B cell (primary cell): ENCODE measurements at regions not wholly inside any gene's neighbourhood (a gene's known extent, or its start where the extent isn't known, plus 50 kb on each side); places are given as distances from the start of the nearest gene placed in this dataset.

ENCODE experiments used
- ATAC-seq: fragments of 200-7000 bp; cut with Tn5 transposase; one replicate; pipeline ENCODE4 v1.10.0; 2021; ENCODE audit warnings: low read depth, mild to moderate bottlenecking, moderate number of reproducible peaks, moderate library complexity
- CTCF ChIA-PET: fragments of 350-600 bp; sonication (Branson Sonifier 250); formaldehyde crosslinking; loops from one replicate; lab custom pipeline; 2021; ENCODE audit warnings: antibody characterized with exemption, inconsistent platforms; lab: Charles Lee
- POLR2A ChIA-PET: fragments of 350-600 bp; sonication (Branson Sonifier 250); formaldehyde crosslinking; loops from one replicate; lab custom pipeline; 2021; ENCODE audit warnings: antibody characterized with exemption; lab: Charles Lee
- DNase-seq: peaks from one replicate; pipeline ENCODE4 v3.0.0; 2013
- H2AFZ ChIP-seq: 2 replicates; pipeline ENCODE4 v1.6.1; 2012; ENCODE audit warnings: mild to moderate bottlenecking, low read depth, low read length; ENCODE audit not compliant: insufficient read depth, poor library complexity, severe bottlenecking
- H3K27ac ChIP-seq, 2 donors: 1 replicate in 1 of 2; 2 replicates in 1 of 2; pipeline ENCODE4 v1.5.1; 2012 to 2013; ENCODE audit warnings: low read length in 2 of 2, mild to moderate bottlenecking in 2 of 2, moderate library complexity in 1 of 2
- H3K27me3 ChIP-seq, 4 experiments: fragments of 200-600 bp in 1 of 4; sonication (generic) in 1 of 4; replicated peaks in 1 of 4; 1 replicate in 2 of 4; 2 replicates in 2 of 4; pipeline versions ENCODE4 v1.6.1 to v1.7.0; 2013 to 2016; ENCODE audit warnings: low read length in 3 of 4, mild to moderate bottlenecking in 2 of 4, mixed read lengths in 1 of 4, moderate library complexity in 1 of 4; ENCODE audit not compliant: insufficient read depth in 4 of 4, control insufficient read depth in 3 of 4; ENCODE audit errors: control extremely low read depth in 1 of 4
- H3K36me3 ChIP-seq, 2 experiments: replicated peaks in 1 of 2; 1 replicate in 1 of 2; 2 replicates in 1 of 2; pipeline versions ENCODE4 v1.6.1 to v1.7.1; 2013; ENCODE audit warnings: low read length in 1 of 2; ENCODE audit not compliant: insufficient read depth in 2 of 2, control insufficient read depth in 1 of 2; ENCODE audit errors: control extremely low read depth in 1 of 2, extremely low read depth in 1 of 2
- H3K4me1 ChIP-seq, 2 donors: fragments of 200-600 bp in 1 of 2; sonication (generic) in 1 of 2; 1 replicate in 1 of 2; 2 replicates in 1 of 2; pipeline versions ENCODE4 v1.5.1 to v1.6.1; 2013 to 2017; ENCODE audit warnings: low read length in 2 of 2; ENCODE audit not compliant: control insufficient read depth in 2 of 2, insufficient read depth in 2 of 2
- H3K4me2 ChIP-seq: replicated peaks from 2 replicates; pipeline ENCODE3; 2012; ENCODE audit warnings: mild to moderate bottlenecking, low read depth, low read length; ENCODE audit not compliant: poor library complexity, severe bottlenecking
- H3K4me3 ChIP-seq, 5 experiments: fragments of 200-600 bp in 1 of 5; sonication (generic) in 1 of 5; 1 replicate in 3 of 5; 2 replicates in 2 of 5; pipeline versions ENCODE4 v1.5.1 to v1.7.0; 2011 to 2016; ENCODE audit warnings: low read length in 4 of 5, mild to moderate bottlenecking in 4 of 5, low read depth in 2 of 5, control low read depth in 1 of 5, moderate library complexity in 1 of 5; ENCODE audit not compliant: insufficient read depth in 1 of 5; ENCODE audit errors: control extremely low read depth in 1 of 5, extremely low read depth in 1 of 5
- H3K79me2 ChIP-seq: fragments of 200-600 bp; sonication (generic); one replicate; pipeline ENCODE4 v1.6.0; 2016; ENCODE audit warnings: low read length; ENCODE audit not compliant: control insufficient read depth, insufficient read depth
- H3K9ac ChIP-seq: fragments of 200-600 bp; sonication (generic); 2 replicates; pipeline ENCODE4 v1.6.1; 2017; ENCODE audit warnings: mild to moderate bottlenecking, low read length, moderate library complexity
- H3K9me3 ChIP-seq, 3 donors: one replicate each; pipeline versions ENCODE4 v1.6.1 to v1.7.1; 2013; ENCODE audit warnings: low read length in 2 of 3; ENCODE audit not compliant: control insufficient read depth in 2 of 3, insufficient read depth in 1 of 3; ENCODE audit errors: control extremely low read depth in 1 of 3
- H4K20me1 ChIP-seq: 2 replicates; pipeline ENCODE4 v1.6.0; 2012; ENCODE audit warnings: mild to moderate bottlenecking, low read length; ENCODE audit not compliant: insufficient read depth, control insufficient read depth, poor library complexity, severe bottlenecking
- H3K27ac Mint-ChIP-seq: one replicate; pipeline ENCODE4 v1.8.0; 2021; ENCODE audit warnings: mixed read lengths
- H3K27me3 Mint-ChIP-seq: one replicate; pipeline ENCODE4 v1.8.0; 2021; ENCODE audit warnings: mixed read lengths
- H3K4me1 Mint-ChIP-seq: one replicate; pipeline ENCODE4 v1.8.0; 2021; ENCODE audit warnings: mixed read lengths
- H3K4me3 Mint-ChIP-seq: one replicate; pipeline ENCODE4 v1.8.0; 2021; ENCODE audit warnings: mixed read lengths
- H3K9me3 Mint-ChIP-seq: one replicate; pipeline ENCODE4 v1.8.0; 2022; ENCODE audit warnings: mixed read lengths; ENCODE audit not compliant: insufficient read depth
- CTCF ChIP-seq: fragments of 200-600 bp; IDR thresholded peaks from one replicate; pipeline ENCODE4 v1.8.0; 2022; ENCODE audit warnings: antibody characterized with exemption, mild to moderate bottlenecking
- EZH2 ChIP-seq: IDR thresholded peaks from 2 replicates; pipeline ENCODE4 v1.6.1; 2012; ENCODE audit warnings: borderline replicate concordance, low read depth, mild to moderate bottlenecking, moderate library complexity, low read length; ENCODE audit not compliant: insufficient read depth, poor library complexity, severe bottlenecking
- WGBS: methylation state at CpG from one replicate; pipeline ENCODE4 v1.1.5; 2013; ENCODE audit warnings: missing lambda C conversion rate; ENCODE audit not compliant: insufficient coverage; 5-methylcytosine and 5-hydroxymethylcytosine counted together
- intact Hi-C: fragments of 100-400 bp; cut with micrococcal nuclease; formaldehyde crosslinking; loops from one replicate; pipeline ENCODE4 v1.10.0; 2022

GRCh38 chr6:14838133-14838583 lies 407.7 kb upstream of the JARID2 start:
- Histone ChIP-seq H3K4me2 (no peak overlapping the region), H3K27me3 (no peaks in the 10 kb centered on the region), H4K20me1 (no peaks in the 10 kb centered on the region), H3K36me3 (no peaks in the 10 kb centered on the region), H3K27ac (no peak overlapping the region), H3K4me3 (no peak overlapping the region), H3K9ac (no peak overlapping the region), H2AFZ (no peak overlapping the region), H3K9me3 (no peaks in the 10 kb centered on the region), H3K4me1 (no peaks in the 10 kb centered on the region), H3K79me2 (no peaks in the 10 kb centered on the region)
- ATAC-seq (no peak), DNase-seq (no peak)
- H3K27ac Mint-ChIP-seq, result no peak overlapping the region
- intact Hi-C loops, result no loop called here
- WGBS, result no CpG with 5 or more reads among the region's 4 CpGs
- POLR2A ChIA-PET, result no interaction called here
- TF ChIP-seq EZH2 (no peak), CTCF (no peak)
- no peak overlapping the region for H3K4me3 Mint-ChIP-seq
- CTCF ChIA-PET, result no interaction called here
- H3K4me1 Mint-ChIP-seq, result no peaks in the 10 kb centered on the region
- peaks cover 7% of the 10 kb centered on the region for H3K27me3 Mint-ChIP-seq
- no peaks in the 10 kb centered on the region for H3K9me3 Mint-ChIP-seq

GRCh38 chr6:14841901-14842421 lies 403.9 kb upstream of the JARID2 start:
- ATAC-seq, result no peak
- POLR2A ChIA-PET, result no interaction called here

More at GRCh38 chr6:14841901-14842421, 403.9 kb upstream of the JARID2 start:
- Mint-ChIP-seq H3K9me3 (no peaks in the 10 kb centered on the region), H3K4me1 (no peaks in the 10 kb centered on the region), H3K4me3 (no peak overlapping the region), H3K27me3 (peaks cover 11% of the 10 kb centered on the region), H3K27ac (no peak overlapping the region)
- H3K9me3 ChIP-seq, result no peaks in the 10 kb centered on the region
- no peaks in the 10 kb centered on the region for H3K4me1 ChIP-seq
- no peaks in the 10 kb centered on the region for H4K20me1 ChIP-seq
- CTCF ChIA-PET, result no interaction called here
- no peaks in the 10 kb centered on the region for H3K79me2 ChIP-seq
- 100% methylated on average over 3 of the region's 8 CpGs for WGBS
- no peak for DNase-seq
- no peak overlapping the region for H3K4me3 ChIP-seq
- H3K27me3 ChIP-seq, result no peaks in the 10 kb centered on the region
- H3K27ac ChIP-seq, result no peak overlapping the region
- no peak overlapping the region for H2AFZ ChIP-seq
- H3K36me3 ChIP-seq, result no peaks in the 10 kb centered on the region
- no peak overlapping the region for H3K4me2 ChIP-seq
- TF ChIP-seq EZH2 (no peak), CTCF (no peak)
- intact Hi-C loops, result no loop called here
- no peak overlapping the region for H3K9ac ChIP-seq
